Thyroid gland (tissue), 4 donors: ENCODE measurements at regions not wholly inside any gene's neighbourhood (a gene's known extent, or its start where the extent isn't known, plus 50 kb on each side); places are given as distances from the start of the nearest gene placed in this dataset.

Experiments
- CTCF ChIP-seq, 6 experiments: fragments of 200-600 bp in 3 of 6; fragments of 450-650 bp in 3 of 6; sonication (generic) in 3 of 6; IDR thresholded peaks; one replicate each; pipeline ENCODE4 v1.5.1; 2016 to 2019; ENCODE audit warnings: antibody characterized with exemption in 6 of 6, mild to moderate bottlenecking in 2 of 6, inconsistent platforms in 1 of 6, moderate library complexity in 1 of 6
- POLR2A ChIP-seq, 2 donors: fragments of 450-650 bp; IDR thresholded peaks; one replicate each; pipeline ENCODE4 v1.6.1; 2017; ENCODE audit warnings: antibody characterized with exemption in 2 of 2, mild to moderate bottlenecking in 2 of 2, moderate library complexity in 1 of 2

- TF ChIP-seq POLR2A (IDR thresholded peaks at IDR 0.05) (no peak), CTCF (IDR thresholded peaks at IDR 0.05) (no peak)
These were observed 309.0 kb upstream of the CHD6 start for GRCh38 chr20:41927189-41927588.
